ENCODE measurements at regions not wholly inside any gene's neighbourhood (a gene's known extent, or its start where the extent isn't known, plus 50 kb on each side); places are given as distances from the start of the nearest gene placed in this dataset.

DNA sequence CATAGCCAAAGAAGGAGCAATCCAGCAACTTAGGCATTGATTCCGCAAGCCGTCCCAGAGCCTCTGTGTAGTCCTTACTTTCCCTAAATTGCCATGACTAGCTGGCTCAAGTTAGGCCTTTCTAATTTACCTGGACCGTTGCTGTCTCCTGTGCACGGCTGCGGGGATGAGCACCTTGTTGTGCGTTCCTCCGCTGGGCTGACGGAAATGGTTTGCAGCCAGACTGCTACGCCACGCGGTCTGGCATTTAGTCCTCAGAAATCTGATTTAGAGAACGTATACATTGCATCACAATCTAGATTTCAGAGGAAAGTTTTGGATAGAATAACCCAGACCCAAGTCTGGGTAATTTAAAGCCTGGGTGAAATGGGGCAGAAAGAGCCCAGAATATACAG is 133.2 kb upstream of the ARHGAP5 start:
- DNase-seq (ENCODE audit: low read depth): no peak

- DNase-seq (ENCODE audit: low read depth): no peak
Observed at GRCh38 chr14:31944256-31945073, 132.6 kb upstream of the ARHGAP5 start.

- no peak for DNase-seq (ENCODE audit: low read depth)
Observed at GRCh38 chr14:31945074-31945613, 132.0 kb upstream of the ARHGAP5 start.

DNA sequence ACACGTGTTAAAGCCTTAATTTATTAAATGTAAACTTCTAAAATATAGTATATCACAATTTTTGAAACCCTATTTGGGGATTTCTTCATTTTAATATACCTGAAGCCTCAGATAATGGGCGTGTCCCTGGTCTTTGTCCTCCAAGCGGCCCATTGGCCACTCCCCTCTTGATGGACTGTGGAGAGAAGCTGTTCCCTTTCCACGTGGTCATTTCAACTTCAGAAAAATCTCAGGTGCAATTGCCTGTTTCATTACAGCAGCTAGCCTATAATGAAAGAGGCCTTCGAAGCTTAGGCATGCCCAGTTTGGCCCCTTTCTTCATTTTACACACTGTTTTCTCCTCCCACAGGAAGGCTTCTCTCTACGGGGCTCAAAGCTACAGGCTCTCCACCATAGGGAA is 131.4 kb upstream of the ARHGAP5 start:
- no peak for DNase-seq (ENCODE audit: low read depth)

- no peak for DNase-seq (ENCODE audit: low read depth)
Observed at GRCh38 chr14:31947076-31947475, 130.0 kb upstream of the ARHGAP5 start.

DNA sequence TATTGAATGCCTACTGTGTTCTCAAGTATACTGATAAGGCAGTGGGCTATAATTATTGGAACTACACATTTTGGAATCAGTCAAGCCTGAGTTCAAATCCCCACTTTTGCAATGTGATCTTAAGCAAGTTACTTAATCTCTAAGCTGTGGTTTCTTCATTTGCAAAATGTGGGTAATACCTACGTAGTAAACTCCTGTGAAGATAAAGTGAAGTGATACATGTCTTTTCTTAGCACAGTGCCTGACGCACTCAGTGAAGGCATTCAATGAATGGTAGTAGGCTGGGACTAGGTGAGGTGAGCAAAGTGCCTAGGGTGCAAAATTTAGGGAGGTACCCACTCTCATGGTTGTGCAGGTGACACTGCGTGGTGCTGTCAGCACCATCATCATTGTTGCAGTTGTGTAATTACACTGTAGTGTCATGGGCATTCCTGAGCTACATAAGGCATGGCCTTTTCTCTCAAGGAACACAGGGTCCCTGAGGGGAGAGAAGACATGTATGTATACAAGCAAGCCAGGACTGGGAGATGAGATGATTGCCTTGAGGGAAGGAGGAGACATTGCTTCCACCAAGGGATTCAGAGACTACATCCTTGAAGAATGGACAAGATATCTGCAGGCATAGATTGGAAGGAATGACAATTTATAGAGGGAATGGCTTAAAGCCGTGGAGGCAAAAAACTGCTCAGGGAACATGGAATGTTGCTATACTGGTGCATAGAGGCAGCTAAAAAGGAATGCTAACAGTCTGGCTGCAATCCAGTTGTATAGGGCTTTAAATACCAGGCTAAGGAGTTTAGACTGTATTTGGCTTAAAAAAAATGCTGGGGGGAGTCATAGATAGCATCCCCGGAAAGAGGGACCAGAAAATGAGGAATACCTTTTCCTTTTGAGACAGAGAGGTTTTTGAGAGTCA is 129.2 kb upstream of the ARHGAP5 start:
- no peak for DNase-seq (ENCODE audit: low read depth)

DNA sequence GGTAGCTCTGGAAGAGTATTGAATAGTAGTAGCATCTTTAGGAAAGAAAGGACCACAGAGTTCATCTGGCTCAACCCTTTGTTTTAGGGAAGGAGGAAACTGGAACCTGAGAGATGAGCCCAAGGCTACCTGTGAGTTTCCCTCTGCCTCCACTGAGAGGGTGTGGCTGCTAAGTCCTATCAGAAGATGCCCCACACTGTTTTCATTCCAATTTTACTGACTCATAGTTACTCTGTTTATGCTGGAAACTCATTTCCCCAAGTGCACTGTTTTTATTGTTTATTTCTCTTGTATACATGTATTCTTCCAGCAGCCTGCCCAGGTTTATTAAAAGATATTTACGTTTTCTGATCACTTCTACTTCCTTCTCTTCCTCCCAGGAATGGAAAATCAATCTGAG is 127.4 kb upstream of the ARHGAP5 start:
- DNase-seq (ENCODE audit: low read depth): no peak

DNA sequence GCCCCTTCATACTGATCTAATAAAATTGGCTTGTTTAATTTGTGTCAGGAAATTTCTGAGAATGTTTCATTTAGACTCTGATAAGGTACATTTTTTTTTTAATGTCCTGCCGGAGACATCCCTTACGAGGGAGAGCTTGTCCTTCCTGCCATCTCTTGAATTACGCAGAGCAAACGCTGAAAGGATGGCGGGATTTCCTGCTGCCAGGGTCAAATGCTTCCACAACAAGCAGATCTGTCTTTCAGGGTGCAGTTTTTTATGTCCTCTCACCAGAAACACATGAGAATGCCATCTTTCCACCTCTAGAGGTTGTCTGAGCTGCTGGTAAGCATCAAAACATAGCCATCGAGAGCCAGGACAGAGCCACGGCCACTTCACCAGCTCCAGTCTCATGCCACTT is 126.8 kb upstream of the ARHGAP5 start:
- no peak for DNase-seq (ENCODE audit: low read depth)

- DNase-seq (ENCODE audit: low read depth): no peak
Observed at GRCh38 chr14:31950764-31951637, 126.1 kb upstream of the ARHGAP5 start.

GRCh38 chr14:31951638-31951964 is 125.5 kb upstream of the ARHGAP5 start:
- no peak for DNase-seq (ENCODE audit: low read depth)

GRCh38 chr14:31952573-31952972 is 124.5 kb upstream of the ARHGAP5 start:
- DNase-seq (ENCODE audit: low read depth): no peak

DNA sequence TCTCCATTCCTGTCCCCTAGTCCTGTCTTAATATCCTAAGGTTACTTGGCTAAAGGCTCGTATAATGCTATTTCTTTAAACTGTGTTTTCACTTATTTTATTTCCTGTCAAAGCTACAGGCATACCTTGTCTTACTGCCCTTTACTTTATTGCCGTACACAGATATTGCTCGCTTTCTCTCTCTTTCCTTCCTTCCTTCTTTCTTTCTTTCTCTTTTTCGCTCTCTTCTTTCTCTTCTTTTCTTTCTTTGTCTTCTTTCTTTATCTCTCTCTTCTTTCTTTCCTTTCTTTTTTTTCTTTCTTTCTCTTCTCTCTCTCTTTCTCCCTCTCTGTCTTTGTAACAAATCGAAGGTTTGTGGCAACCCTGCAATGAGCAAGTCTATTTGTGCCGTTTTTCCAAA is 123.9 kb upstream of the ARHGAP5 start:
- no peak for DNase-seq (ENCODE audit: low read depth)

- peak; percentile 29 for DNase-seq (ENCODE audit: low read depth)
Observed at GRCh38 chr14:31954991-31955390, 122.1 kb upstream of the ARHGAP5 start.

DNA sequence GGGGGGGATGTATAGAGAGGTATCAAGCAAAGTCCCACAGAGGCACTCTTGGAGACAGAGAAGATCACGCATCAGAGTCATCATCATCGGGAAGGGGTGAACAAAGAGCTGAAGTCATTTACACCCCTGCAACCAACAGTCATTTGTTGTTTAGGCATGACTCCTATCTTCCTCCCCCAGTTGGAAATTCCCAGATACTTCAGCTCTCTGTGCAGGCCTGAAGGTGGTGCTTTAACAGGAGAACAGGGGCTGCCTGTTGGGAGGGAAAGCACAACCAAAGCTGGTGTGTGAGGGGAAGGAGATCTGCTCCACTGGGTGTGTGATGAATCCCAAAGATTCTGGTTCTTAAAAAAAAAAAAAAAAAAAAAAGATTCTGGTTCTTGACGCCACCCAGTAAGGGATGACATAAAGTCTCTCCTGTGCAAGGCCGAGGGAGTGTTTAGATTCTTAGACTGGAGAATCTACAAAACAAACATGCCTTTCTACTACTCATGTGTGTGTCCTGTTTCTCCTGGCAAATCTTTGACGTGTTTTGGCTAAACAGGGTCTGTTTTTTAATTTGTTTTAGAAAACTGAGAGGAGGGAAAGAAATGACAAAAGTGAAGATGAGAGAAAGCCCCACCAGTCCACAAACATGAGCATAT is 121.0 kb upstream of the ARHGAP5 start:
- DNase-seq (ENCODE audit: low read depth): no peak

DNA sequence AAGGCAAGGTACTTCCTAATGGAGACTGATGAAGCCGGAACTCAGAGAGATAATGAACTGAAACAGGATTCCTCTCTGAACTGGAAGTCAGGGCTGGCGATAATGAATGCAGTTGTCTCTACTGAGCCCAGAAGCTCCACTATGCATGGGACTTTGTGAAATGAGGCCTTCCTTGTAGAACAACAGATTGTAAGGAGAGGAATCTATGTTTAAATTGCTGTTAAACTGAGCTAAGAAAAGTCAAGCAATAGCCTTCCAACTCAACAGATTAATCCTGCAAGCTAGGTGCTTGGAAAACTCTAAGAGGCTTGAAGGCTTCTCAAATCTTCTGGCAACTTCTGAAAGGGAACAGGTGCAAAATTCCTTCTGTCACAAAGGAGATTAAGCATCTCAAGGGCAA is 119.5 kb upstream of the ARHGAP5 start:
- no peak for DNase-seq (ENCODE audit: low read depth)

GRCh38 chr14:31960039-31960438 is 117.1 kb upstream of the ARHGAP5 start:
- no peak for DNase-seq (ENCODE audit: low read depth)

DNA sequence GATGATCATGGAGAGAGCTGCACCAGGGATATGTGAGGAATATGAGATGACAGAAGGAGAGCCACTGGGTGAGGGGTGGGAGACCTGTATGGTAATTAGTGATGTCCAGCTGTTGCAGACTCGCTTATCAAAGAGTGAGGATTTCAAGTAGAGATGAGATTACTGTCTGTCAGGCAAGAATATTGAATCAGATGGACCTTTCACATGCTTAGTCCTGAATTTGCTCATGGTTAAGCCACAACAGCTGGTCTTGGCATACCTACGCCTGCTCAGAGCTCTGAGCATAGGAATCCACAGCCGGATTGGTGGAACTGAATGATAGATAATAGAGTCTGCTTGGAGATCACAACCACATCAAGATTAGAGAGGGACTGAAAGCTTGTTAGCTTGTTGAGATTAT is 115.2 kb upstream of the ARHGAP5 start:
- DNase-seq (ENCODE audit: low read depth): no peak

- DNase-seq (ENCODE audit: low read depth): no peak
Observed at GRCh38 chr14:31962920-31963319, 114.2 kb upstream of the ARHGAP5 start.

DNA sequence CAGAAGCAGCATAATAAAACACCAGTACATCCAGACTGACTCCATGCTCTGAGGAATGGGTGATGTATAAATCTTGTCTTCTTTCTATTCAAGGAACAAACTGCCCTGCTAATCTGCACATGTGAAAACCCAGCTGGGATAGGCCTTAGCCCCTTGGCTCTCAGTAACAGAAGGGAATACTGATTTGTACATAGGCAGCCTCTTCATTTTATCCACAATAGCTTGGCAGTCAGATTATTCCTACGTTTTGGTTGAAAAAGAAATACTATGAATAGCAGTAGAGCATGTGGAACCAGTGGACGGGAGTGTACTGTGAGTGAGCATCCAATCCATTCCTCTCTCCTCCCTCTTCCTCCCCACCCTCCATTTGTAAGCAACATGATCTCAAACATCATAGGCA is 113.5 kb upstream of the ARHGAP5 start:
- no peak for DNase-seq (ENCODE audit: low read depth)

DNA sequence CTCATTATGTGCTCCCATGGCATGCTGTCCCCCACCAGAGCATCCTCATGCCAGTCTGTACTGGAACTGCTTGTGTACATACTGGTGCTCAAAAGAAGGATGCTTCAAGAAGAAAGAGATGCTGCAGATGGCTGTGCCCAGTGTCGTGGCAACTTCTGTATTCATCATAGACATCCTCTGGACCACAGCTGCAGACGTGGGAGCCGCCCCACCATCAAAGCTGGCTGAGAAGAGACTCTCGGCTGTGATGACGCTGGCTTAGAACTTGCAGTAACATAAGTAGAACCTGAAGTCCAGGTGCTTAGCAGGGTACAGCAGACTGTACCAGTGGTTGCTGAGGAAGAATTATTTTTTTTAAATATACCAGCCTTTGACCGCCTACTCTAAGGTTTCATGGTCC is 112.6 kb upstream of the ARHGAP5 start:
- no peak for DNase-seq (ENCODE audit: low read depth)

GRCh38 chr14:31965071-31965734 is 111.9 kb upstream of the ARHGAP5 start:
- no peak for DNase-seq (ENCODE audit: low read depth)
